DND-41 (cell line): ENCODE measurements at regions not wholly inside any gene's neighbourhood (a gene's known extent, or its start where the extent isn't known, plus 50 kb on each side); places are given as distances from the start of the nearest gene placed in this dataset.

Experiments
- EZH2 ChIP-seq: IDR thresholded peaks from 3 replicates; pipeline ENCODE4 v1.6.1; 2012; ENCODE audit warnings: borderline replicate concordance, low read depth, mild to moderate bottlenecking, moderate library complexity, low read length, inconsistent platforms; ENCODE audit not compliant: severe bottlenecking
- TF ChIP-seq, protein P1 (sequence below): IDR thresholded peaks from 2 replicates; pipeline ENCODE4 v1.5.1; 2012; ENCODE audit warnings: borderline replicate concordance, low read length, moderate library complexity, mild to moderate bottlenecking; ENCODE audit not compliant: poor library complexity, severe bottlenecking; ENCODE audit errors: extremely low read depth

DNA sequence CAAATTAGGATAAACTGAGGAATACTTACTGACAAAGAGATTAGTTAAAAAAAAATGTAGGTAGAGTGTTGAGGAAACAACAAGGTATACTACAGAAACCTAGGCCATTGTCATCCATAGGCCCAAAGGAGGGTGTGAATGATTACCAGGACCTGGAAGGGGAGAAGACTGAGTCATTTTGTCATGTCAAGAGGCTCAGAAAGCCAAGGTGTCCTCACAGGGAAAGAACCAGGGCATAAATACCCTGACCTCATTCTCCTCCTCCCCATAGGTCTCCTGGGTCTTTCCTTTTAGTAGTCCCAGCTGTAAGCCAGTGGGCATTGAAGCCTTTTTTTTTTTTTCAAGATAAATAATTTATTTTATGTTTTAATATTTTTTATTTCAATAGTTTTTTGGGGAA, 582.1 kb upstream of the JAG1 start:
- TF ChIP-seq EZH2 = no peak
- TF ChIP-seq, protein P1, sequence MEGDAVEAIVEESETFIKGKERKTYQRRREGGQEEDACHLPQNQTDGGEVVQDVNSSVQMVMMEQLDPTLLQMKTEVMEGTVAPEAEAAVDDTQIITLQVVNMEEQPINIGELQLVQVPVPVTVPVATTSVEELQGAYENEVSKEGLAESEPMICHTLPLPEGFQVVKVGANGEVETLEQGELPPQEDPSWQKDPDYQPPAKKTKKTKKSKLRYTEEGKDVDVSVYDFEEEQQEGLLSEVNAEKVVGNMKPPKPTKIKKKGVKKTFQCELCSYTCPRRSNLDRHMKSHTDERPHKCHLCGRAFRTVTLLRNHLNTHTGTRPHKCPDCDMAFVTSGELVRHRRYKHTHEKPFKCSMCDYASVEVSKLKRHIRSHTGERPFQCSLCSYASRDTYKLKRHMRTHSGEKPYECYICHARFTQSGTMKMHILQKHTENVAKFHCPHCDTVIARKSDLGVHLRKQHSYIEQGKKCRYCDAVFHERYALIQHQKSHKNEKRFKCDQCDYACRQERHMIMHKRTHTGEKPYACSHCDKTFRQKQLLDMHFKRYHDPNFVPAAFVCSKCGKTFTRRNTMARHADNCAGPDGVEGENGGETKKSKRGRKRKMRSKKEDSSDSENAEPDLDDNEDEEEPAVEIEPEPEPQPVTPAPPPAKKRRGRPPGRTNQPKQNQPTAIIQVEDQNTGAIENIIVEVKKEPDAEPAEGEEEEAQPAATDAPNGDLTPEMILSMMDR = no peak
